Dermis blood vessel endothelial cell (primary cell): ENCODE measurements at regions not wholly inside any gene's neighbourhood (a gene's known extent, or its start where the extent isn't known, plus 50 kb on each side); places are given as distances from the start of the nearest gene placed in this dataset.
"Not testable (repeated sequence)": the region's sequence is repeated elsewhere in the genome, so short reads cannot be mapped to it uniquely, and the experiment has no call there.

Experiments
- DNase-seq: peaks from one replicate; pipeline ENCODE4 v3.0.0; 2010

DNA sequence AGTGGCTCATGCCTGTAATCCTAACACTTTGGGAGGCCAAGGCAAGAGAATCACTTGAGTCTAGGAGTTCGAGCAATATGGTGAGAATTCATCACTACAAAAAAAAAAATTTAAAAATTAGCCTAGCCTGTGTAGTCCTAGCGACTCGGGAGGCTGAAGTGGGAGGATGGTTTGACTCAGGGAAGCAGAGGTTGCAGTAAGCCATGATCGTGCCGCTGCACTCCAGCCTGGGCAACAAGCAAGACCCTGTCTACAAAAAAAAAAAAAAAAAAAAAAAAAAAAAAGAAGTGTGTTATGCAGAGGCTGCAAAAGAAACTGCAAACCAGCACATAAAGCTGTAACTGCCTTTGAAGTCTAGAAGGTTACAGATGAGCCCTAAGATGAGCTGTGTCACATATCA is 116.9 kb upstream of the SLC1A3 start:
- no peak for DNase-seq

GRCh38 chr5:36491856-36492255 is 114.5 kb upstream of the SLC1A3 start:
- no peak for DNase-seq

DNA sequence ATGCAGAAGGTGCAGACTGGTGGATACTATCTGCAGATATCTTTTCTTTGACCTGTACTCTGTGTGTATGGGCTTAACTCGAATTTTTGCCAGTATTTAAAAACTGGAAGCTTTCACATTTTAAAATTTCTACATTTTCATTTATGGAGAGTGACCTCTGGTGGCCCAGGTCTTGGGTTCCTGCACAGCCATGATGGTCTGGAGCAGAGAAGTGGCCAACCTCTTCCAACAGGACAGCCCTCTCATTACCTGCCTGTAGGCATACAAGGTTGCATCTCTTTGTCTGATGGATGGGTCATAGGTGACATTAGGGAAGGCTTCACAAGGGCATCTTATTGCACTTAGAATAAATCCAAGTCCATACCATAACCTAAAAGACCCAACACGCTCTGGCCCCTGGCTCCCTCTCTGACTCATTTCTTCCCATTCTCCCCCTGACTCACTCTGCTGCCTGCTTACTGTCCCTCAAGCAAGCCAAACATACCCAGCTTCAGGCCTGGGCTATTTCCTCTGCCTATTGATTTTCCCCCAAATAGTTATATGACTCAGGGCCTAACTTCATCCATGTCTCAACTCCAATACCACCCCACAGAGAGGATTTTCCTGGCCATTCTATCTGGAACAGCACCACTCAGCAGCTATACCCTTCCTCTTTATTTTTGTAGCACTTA is 113.3 kb upstream of the SLC1A3 start:
- DNase-seq: no peak

DNA sequence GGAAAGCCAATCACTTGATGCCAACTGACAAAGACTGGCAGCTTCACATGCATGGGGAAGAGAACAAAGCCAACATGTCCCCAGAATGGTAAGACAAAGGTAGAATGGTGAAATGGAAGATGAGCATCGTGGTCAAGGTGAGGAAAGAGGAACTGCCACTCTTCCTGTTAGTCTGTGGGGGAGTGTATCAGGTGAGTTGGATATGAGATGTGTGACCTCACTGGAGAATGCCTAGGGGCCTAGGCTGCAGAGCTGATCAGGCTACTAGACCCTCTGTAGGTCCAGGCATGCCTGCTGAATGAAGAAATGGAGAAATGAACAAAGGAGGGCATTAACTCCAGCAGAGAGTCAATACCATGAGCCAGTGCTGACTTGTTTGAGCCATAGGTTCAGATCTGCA is 112.4 kb upstream of the SLC1A3 start:
- no peak for DNase-seq

- DNase-seq: no peak
Measured at GRCh38 chr5:36494841-36495601, 111.4 kb upstream of the SLC1A3 start.

GRCh38 chr5:36495611-36496010 is 110.8 kb upstream of the SLC1A3 start:
- DNase-seq: no peak

DNA sequence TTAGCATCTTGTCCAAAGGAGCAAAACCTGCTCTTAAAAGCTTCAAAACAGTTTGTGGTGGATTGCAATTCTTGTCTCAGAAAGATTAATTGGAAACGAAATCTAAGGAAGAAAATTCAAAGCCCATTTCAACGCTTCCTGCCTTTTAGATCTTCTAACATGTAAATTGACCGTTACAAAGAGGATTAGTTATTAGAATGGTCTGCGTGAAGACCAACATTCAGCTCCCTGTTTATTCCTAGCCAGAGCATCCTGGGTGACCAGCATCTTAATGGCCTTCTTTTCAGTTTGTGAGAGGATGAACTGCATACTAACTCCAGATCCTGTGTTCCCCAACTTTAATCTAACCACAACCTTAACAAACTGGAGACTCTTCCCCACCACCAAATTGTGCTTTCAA is 109.9 kb upstream of the SLC1A3 start:
- no peak for DNase-seq

- no peak for DNase-seq
Measured at GRCh38 chr5:36502608-36503007, 103.8 kb upstream of the SLC1A3 start.

GRCh38 chr5:36505021-36505420 is 101.4 kb upstream of the SLC1A3 start:
- no peak for DNase-seq

- DNase-seq: peak; percentile 80
Measured at GRCh38 chr5:36507332-36507952, 99.0 kb upstream of the SLC1A3 start.

- DNase-seq: not testable (repeated sequence)
Measured at GRCh38 chr5:36508331-36508730, 98.1 kb upstream of the SLC1A3 start.

GRCh38 chr5:36513647-36514046 is 92.8 kb upstream of the SLC1A3 start:
- not testable (repeated sequence) for DNase-seq

- no peak for DNase-seq
Measured at GRCh38 chr5:36519881-36520280, 86.5 kb upstream of the SLC1A3 start.

GRCh38 chr5:36521219-36521618 is 85.2 kb upstream of the SLC1A3 start:
- no peak for DNase-seq

DNA sequence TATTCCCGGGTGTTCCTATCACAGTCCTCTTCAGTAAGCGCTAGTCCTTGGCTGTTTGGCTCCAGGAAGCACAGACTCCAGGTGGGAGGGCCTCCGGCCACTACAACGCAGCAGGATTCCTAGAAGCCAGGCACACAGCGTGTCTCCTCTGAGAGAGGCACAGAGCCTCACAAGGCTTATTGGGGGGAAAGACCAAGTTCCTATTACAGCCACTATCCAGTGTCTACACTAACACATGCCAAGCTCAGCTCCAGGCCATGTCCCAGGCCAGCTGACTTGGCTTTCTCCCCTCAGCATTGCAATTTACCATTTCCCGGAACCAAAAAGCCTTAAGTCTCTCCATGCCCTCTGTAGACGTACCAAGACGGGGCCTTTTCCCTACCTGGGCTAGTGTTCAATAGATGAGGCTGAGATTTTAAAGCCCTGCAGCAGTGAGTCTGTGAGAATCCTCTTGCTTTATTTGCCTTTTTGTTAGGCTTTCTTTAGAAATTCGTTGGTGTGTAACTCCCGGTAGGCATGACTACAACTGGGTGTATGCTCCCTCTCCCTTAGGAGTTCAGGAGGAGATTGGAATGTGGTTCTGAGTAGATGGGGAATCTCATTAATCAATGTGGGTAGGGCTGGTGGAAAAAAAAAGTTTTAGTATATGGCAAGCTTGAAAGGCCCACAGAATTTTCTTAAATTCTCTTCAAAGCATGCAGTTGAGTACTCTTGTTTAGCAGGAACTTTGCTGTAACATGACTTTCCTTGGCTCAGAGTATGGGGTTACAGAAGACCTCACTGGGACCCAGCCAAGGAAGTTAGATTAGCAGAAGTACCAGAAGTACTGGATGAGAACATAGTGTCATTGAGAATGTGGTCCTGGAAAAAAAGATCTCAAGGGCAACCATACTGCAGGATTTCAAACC is 84.3 kb upstream of the SLC1A3 start:
- no peak for DNase-seq

DNA sequence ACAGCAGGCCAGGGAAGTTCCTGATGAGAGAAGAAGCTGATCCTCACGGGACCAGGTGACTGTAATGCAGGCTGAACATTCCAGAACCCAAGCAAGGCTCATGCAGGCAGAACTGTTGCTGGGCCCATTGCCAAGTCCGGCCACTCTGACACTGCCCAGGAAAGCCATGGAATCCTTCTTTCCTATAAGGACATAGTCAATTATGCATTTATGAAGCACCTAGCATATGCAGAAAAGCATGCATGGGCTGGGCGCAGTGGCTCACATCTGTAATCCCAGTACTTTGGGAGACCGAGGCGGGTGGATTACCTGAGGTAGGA is 83.7 kb upstream of the SLC1A3 start:
- no peak for DNase-seq

DNA sequence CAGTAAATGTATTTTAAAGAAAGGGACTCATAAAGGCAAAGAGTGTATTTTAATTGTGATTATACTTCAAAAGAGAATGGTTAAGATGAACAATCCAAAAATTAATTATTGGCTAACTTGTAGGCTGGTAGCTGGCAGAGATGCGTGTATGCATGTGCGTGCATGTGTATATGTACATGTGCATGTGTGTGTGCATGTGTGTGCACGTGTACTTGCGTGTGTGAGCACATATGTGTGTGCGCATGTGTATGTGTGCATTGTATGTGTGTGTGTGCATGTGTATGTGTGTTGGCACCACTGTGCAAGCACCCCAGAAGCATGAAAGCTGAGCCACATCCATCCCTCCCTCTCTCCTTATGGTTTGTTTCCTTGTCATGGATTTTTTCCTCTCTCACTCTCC is 83.0 kb upstream of the SLC1A3 start:
- no peak for DNase-seq

DNA sequence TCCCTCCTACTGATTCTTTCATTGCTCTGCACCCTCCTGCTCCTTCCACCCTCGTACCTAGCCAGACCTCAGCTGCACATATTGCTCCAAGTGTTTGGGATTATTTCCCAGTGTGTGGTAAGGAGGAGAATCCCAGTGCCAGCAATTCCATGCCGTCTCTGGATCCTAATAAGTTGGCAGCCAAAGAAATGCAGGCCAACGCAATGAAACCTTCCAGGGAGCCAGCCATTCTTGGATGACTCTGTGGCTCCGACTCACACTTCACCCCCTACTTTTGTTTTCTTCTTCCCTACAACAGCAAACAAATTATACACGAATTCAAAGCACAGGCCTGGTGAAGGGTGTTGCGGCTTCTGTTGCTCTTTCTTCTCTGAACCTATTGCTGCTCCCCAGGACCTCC is 82.5 kb upstream of the SLC1A3 start:
- no peak for DNase-seq

DNA sequence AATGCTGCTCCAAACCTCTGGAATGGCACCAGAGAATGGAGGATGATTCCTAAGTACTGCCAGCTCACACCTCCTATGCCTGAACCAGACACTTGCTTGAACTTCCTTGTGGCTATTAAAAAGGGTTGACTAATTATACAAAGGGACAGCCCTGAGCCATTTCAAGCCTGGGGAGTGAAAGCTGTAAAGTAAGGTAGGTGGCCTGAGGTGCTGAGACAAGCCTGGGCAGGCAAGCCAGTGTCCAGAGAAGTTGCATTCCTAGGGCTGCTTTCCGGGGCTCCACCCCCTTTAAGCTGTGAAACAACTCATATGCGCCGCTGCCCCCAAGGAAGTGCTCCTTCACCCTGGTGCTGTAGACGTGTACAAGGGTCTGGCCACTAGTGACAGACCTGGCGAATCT is 79.9 kb upstream of the SLC1A3 start:
- no peak for DNase-seq

DNA sequence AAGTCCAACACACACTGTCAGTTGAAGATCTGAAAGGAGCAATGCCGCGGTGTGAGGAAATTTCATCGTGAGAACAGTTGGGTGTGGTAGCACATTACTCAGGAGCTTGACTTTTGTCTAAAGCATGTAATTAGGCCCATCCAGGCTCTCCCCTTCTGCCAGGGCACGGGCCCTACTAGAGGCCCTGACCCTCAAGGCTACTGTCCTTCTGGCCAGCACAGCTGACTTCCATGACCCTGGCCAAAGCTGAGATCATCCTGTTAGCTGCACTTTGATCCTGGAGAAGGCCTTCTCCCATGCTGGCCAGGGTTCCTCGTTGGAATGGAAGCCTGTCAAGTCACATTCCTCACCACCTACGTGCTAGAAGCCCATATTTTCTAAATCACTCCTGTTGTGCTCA is 77.8 kb upstream of the SLC1A3 start:
- DNase-seq: no peak

DNA sequence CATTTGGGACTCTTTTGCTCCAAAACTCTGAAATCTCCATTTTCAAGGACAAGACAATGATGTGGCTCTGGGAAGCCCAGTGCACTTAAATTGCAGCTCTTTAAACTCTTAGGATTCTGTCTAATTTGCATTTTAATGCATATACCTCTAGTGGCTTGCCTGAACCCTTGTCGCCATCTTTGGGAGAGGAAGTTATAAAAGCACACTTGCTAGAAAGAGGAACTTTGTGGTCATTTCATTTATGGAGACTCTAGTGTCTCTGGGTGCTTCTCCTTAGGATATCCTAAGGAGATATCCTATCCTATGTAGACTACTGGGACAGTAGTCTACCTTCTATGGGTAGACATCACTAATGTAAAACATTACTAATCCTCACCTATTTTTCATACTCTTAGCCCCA is 77.3 kb upstream of the SLC1A3 start:
- no peak for DNase-seq

DNA sequence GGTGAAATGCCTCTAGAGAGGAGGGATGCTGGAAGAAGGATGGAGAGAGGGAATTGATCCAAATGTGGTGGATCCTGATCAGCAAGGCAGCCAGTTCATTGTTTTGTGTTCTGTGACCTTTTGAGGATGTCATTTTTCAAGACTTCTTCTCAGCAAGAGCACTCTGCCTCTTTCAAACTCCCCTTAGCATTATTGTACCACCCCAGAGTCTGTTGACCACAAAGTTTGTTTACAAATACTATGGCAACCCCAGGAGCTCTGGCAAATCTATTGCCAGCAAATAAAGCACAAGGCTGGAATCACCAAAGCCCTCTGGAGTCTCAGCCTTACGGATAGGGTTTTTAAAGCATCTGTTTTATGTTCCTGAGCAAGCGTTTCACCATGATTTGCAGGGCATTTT is 76.2 kb upstream of the SLC1A3 start:
- DNase-seq: no peak

DNA sequence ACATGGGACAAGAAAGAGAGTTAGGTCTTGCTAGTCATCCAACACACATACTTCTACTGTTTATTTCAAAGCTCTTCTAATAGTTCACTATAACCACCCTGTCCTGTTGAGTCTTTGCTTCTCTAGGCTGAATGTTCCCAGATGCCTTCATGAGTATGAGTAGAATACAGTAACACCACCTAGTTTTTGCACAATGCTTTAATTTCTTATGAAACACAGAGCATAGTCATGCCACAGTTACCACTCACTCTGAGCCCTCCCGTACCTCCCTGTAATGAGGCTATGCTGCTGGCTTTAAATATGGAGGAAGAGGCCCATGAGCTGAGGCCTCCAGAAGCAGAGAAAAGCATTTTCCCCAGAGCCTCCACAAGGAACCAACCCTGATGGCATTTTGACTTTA is 75.0 kb upstream of the SLC1A3 start:
- DNase-seq: no peak
